ENCODE measurements at regions not wholly inside any gene's neighbourhood (a gene's known extent, or its start where the extent isn't known, plus 50 kb on each side); places are given as distances from the start of the nearest gene placed in this dataset. TPM values are rescaled to one million over a fixed set of nuclear protein-coding genes. Genes with fewer than 3 reads are reported as not detected.

Small RNA genes in the stretch of these regions (microRNA-seq; reads per million reads assigned to microRNA genes)
- not detected for gene MIR302F (ENCODE audit: borderline replicate concordance)
